ENCODE measurements at regions not wholly inside any gene's neighbourhood (a gene's known extent, or its start where the extent isn't known, plus 50 kb on each side); places are given as distances from the start of the nearest gene placed in this dataset.

- no peak for DNase-seq (ENCODE audit: low spot score)
- in situ Hi-C loops (cut with MboI; ENCODE audit: low sequenced_read_pairs, unreplicated experiment), result no loop called here
- no peak for TF ChIP-seq CTCF (IDR thresholded peaks at IDR 0.05; ENCODE audit: borderline replicate concordance, control extremely low read depth, extremely low read depth, insufficient read depth, missing control alignments)
These were observed 83.5 kb upstream of the CDYL start for GRCh38 chr6:4692664-4693063.

GRCh38 chr6:4687989-4688947 lies 87.9 kb upstream of the CDYL start:
- no peak for DNase-seq (ENCODE audit: low spot score)
- no peak for TF ChIP-seq CTCF (IDR thresholded peaks at IDR 0.05; ENCODE audit: borderline replicate concordance, control extremely low read depth, extremely low read depth, insufficient read depth, missing control alignments)
- in situ Hi-C loops (cut with MboI; ENCODE audit: low sequenced_read_pairs, unreplicated experiment), result no loop called here

- no peak for TF ChIP-seq CTCF (IDR thresholded peaks at IDR 0.05; ENCODE audit: borderline replicate concordance, control extremely low read depth, extremely low read depth, insufficient read depth, missing control alignments)
- DNase-seq (ENCODE audit: low spot score), result no peak
- in situ Hi-C loops (cut with MboI; ENCODE audit: low sequenced_read_pairs, unreplicated experiment), result no loop called here
These were observed 88.6 kb upstream of the CDYL start for GRCh38 chr6:4687656-4687988.

GRCh38 chr6:4682431-4683097 lies 93.6 kb upstream of the CDYL start:
- TF ChIP-seq CTCF (IDR thresholded peaks at IDR 0.05; ENCODE audit: borderline replicate concordance, control extremely low read depth, extremely low read depth, insufficient read depth, missing control alignments), result no peak
- in situ Hi-C loops (cut with MboI; ENCODE audit: low sequenced_read_pairs, unreplicated experiment), result no loop called here
- DNase-seq (ENCODE audit: low spot score), result no peak

- in situ Hi-C loops (cut with MboI; ENCODE audit: low sequenced_read_pairs, unreplicated experiment), result no loop called here
- DNase-seq (ENCODE audit: low spot score), result no peak
- TF ChIP-seq CTCF (IDR thresholded peaks at IDR 0.05; ENCODE audit: borderline replicate concordance, control extremely low read depth, extremely low read depth, insufficient read depth, missing control alignments), result no peak
These were observed 97.5 kb upstream of the CDYL start for GRCh38 chr6:4678506-4679300.

GRCh38 chr6:4677751-4678065 lies 98.5 kb upstream of the CDYL start:
- DNase-seq (ENCODE audit: low spot score), result no peak
- in situ Hi-C loops (cut with MboI; ENCODE audit: low sequenced_read_pairs, unreplicated experiment), result no loop called here
- TF ChIP-seq CTCF (IDR thresholded peaks at IDR 0.05; ENCODE audit: borderline replicate concordance, control extremely low read depth, extremely low read depth, insufficient read depth, missing control alignments), result no peak
